ENCODE measurements at regions not wholly inside any gene's neighbourhood (a gene's known extent, or its start where the extent isn't known, plus 50 kb on each side); places are given as distances from the start of the nearest gene placed in this dataset.

GRCh38 chr6:108767418-108768165, 80.6 kb upstream of the ARMC2 start:
- no peak for TF ChIP-seq CTCF (IDR thresholded peaks at IDR 0.05)
- TF ChIP-seq EP300 (IDR thresholded peaks at IDR 0.05): no peak
- no peak for TF ChIP-seq POLR2A (IDR thresholded peaks at IDR 0.05)
- TF ChIP-seq POLR2AphosphoS5 (IDR thresholded peaks at IDR 0.05): no peak

Data from stomach (tissue), 4 donors.